OCI-LY1 (cell line): ENCODE measurements at regions not wholly inside any gene's neighbourhood (a gene's known extent, or its start where the extent isn't known, plus 50 kb on each side); places are given as distances from the start of the nearest gene placed in this dataset.

ENCODE experiments used
- H2AFZ ChIP-seq: fragments of 200-600 bp; sonication (generic), shearing (Covaris generic); 2 replicates; pipeline ENCODE4 v1.6.0; 2014; ENCODE audit warnings: antibody characterized with exemption, mild to moderate bottlenecking, low read length
- H3F3A ChIP-seq: fragments of 200-600 bp; sonication (generic), shearing (Covaris generic); 2 replicates; pipeline ENCODE4 v1.6.0; 2014; ENCODE audit warnings: mild to moderate bottlenecking, antibody characterized with exemption, low read length, moderate library complexity; ENCODE audit not compliant: insufficient read depth
- H3K27ac ChIP-seq: fragments of 200-600 bp; sonication (generic); 2 replicates; pipeline ENCODE4 v1.5.1; 2014; ENCODE audit warnings: low read length, mixed run types, mild to moderate bottlenecking, low read depth; ENCODE audit not compliant: poor library complexity, severe bottlenecking
- H3K27me3 ChIP-seq: fragments of 200-600 bp; sonication (generic); 2 replicates; pipeline ENCODE4 v1.6.0; 2014; ENCODE audit warnings: antibody characterized with exemption, mild to moderate bottlenecking, low read length, moderate library complexity; ENCODE audit not compliant: insufficient read depth
- H3K36me3 ChIP-seq: fragments of 200-600 bp; sonication (generic); 2 replicates; pipeline ENCODE4 v1.6.1; 2014; ENCODE audit warnings: mild to moderate bottlenecking, antibody characterized with exemption, low read length, moderate library complexity, mixed read lengths; ENCODE audit not compliant: insufficient read depth
- H3K4me1 ChIP-seq: fragments of 200-600 bp; sonication (generic); 2 replicates; pipeline ENCODE4 v1.5.1; 2014; ENCODE audit warnings: mild to moderate bottlenecking, low read length, moderate library complexity; ENCODE audit not compliant: insufficient read depth, severe bottlenecking
- H3K4me2 ChIP-seq: fragments of 200-600 bp; sonication (generic), shearing (Covaris generic); 2 replicates; pipeline ENCODE4 v1.6.1; 2014; ENCODE audit warnings: low read length
- H3K4me3 ChIP-seq: fragments of 200-600 bp; sonication (generic); 2 replicates; pipeline ENCODE4 v1.5.1; 2014; ENCODE audit warnings: low read length, low read depth, mild to moderate bottlenecking, mixed read lengths; ENCODE audit not compliant: poor library complexity, severe bottlenecking
- H3K79me2 ChIP-seq: fragments of 200-600 bp; shearing (Covaris generic); 2 replicates; pipeline ENCODE4 v1.6.1; 2016; ENCODE audit warnings: mixed run types, low read length, mixed read lengths; ENCODE audit not compliant: insufficient read depth
- H3K9ac ChIP-seq: fragments of 200-600 bp; sonication (generic), shearing (Covaris generic); 2 replicates; pipeline ENCODE4 v1.6.1; 2014; ENCODE audit warnings: mild to moderate bottlenecking, low read length, mixed read lengths
- H3K9me2 ChIP-seq: fragments of 200-600 bp; sonication (generic), shearing (Covaris generic); 2 replicates; pipeline ENCODE4 v1.6.1; 2014; ENCODE audit warnings: low read depth, mild to moderate bottlenecking, low read length, mixed read lengths
- H3K9me3 ChIP-seq: fragments of 200-600 bp; shearing (Covaris generic); 2 replicates; pipeline ENCODE4 v1.6.1; 2014; ENCODE audit warnings: low read length, mixed read lengths
- H4K20me1 ChIP-seq: fragments of 200-600 bp; sonication (generic), shearing (Covaris generic); 2 replicates; pipeline ENCODE4 v1.6.0; 2016; ENCODE audit warnings: mild to moderate bottlenecking, low read length; ENCODE audit not compliant: insufficient read depth
- EZH2 ChIP-seq: fragments of 200-600 bp; sonication (generic), shearing (Covaris generic); IDR thresholded peaks from 2 replicates; pipeline ENCODE4 v1.8.0; 2017; ENCODE audit warnings: borderline replicate concordance, mixed run types, mild to moderate bottlenecking, antibody characterized with exemption, low read length, moderate library complexity, mixed read lengths
- TF ChIP-seq, protein P1 (sequence below): fragments of 200-600 bp; sonication (generic), shearing (Covaris generic); IDR thresholded peaks from 2 replicates; pipeline ENCODE4 v1.5.1; 2017; ENCODE audit warnings: mild to moderate bottlenecking, antibody characterized with exemption, low read length, moderate library complexity, mixed read lengths

GRCh38 chr17:6322316-6322715 is 112.6 kb downstream of the AIPL1 start:
- no peaks in the 10 kb centered on the region for H3K36me3 ChIP-seq
- H3K27me3 ChIP-seq = no peaks in the 10 kb centered on the region
- no peaks in the 10 kb centered on the region for H3K9me3 ChIP-seq
- no peak overlapping the region for H3K4me3 ChIP-seq
- no peak overlapping the region for H3K4me2 ChIP-seq
- H3F3A ChIP-seq = no peaks in the 10 kb centered on the region
- no peaks in the 10 kb centered on the region for H3K4me1 ChIP-seq
- no peak overlapping the region for H3K9ac ChIP-seq
- H3K27ac ChIP-seq = no peak overlapping the region
- TF ChIP-seq EZH2 = no peak
- TF ChIP-seq, protein P1, sequence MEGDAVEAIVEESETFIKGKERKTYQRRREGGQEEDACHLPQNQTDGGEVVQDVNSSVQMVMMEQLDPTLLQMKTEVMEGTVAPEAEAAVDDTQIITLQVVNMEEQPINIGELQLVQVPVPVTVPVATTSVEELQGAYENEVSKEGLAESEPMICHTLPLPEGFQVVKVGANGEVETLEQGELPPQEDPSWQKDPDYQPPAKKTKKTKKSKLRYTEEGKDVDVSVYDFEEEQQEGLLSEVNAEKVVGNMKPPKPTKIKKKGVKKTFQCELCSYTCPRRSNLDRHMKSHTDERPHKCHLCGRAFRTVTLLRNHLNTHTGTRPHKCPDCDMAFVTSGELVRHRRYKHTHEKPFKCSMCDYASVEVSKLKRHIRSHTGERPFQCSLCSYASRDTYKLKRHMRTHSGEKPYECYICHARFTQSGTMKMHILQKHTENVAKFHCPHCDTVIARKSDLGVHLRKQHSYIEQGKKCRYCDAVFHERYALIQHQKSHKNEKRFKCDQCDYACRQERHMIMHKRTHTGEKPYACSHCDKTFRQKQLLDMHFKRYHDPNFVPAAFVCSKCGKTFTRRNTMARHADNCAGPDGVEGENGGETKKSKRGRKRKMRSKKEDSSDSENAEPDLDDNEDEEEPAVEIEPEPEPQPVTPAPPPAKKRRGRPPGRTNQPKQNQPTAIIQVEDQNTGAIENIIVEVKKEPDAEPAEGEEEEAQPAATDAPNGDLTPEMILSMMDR = no peak
- no peaks in the 10 kb centered on the region for H3K79me2 ChIP-seq
- H4K20me1 ChIP-seq = no peaks in the 10 kb centered on the region
- no peak overlapping the region for H2AFZ ChIP-seq
- no peaks in the 10 kb centered on the region for H3K9me2 ChIP-seq

- no peaks in the 10 kb centered on the region for H3K9me3 ChIP-seq
- no peaks in the 10 kb centered on the region for H3K9me2 ChIP-seq
- no peaks in the 10 kb centered on the region for H4K20me1 ChIP-seq
- no peak overlapping the region for H2AFZ ChIP-seq
- H3K27me3 ChIP-seq = no peaks in the 10 kb centered on the region
- H3K4me3 ChIP-seq = no peak overlapping the region
- no peaks in the 10 kb centered on the region for H3K36me3 ChIP-seq
- no peak overlapping the region for H3K27ac ChIP-seq
- TF ChIP-seq EZH2 = no peak
- TF ChIP-seq, protein P1 = no peak
- H3K79me2 ChIP-seq = no peaks in the 10 kb centered on the region
- no peaks in the 10 kb centered on the region for H3K4me1 ChIP-seq
- no peak overlapping the region for H3K4me2 ChIP-seq
- H3F3A ChIP-seq = no peaks in the 10 kb centered on the region
- no peak overlapping the region for H3K9ac ChIP-seq
Measured at GRCh38 chr17:6314311-6314710, 120.6 kb downstream of the AIPL1 start.

GRCh38 chr17:6313835-6314234 is 121.1 kb downstream of the AIPL1 start:
- no peaks in the 10 kb centered on the region for H4K20me1 ChIP-seq
- H3K4me3 ChIP-seq = no peak overlapping the region
- no peaks in the 10 kb centered on the region for H3K36me3 ChIP-seq
- H3K4me2 ChIP-seq = no peak overlapping the region
- H3K27me3 ChIP-seq = no peaks in the 10 kb centered on the region
- no peaks in the 10 kb centered on the region for H3K9me3 ChIP-seq
- no peaks in the 10 kb centered on the region for H3K9me2 ChIP-seq
- H2AFZ ChIP-seq = no peak overlapping the region
- no peak overlapping the region for H3K27ac ChIP-seq
- no peaks in the 10 kb centered on the region for H3K79me2 ChIP-seq
- H3K9ac ChIP-seq = no peak overlapping the region
- no peaks in the 10 kb centered on the region for H3K4me1 ChIP-seq
- TF ChIP-seq EZH2 = no peak
- TF ChIP-seq, protein P1 = no peak
- H3F3A ChIP-seq = no peaks in the 10 kb centered on the region
